ENCODE measurements at regions not wholly inside any gene's neighbourhood (a gene's known extent, or its start where the extent isn't known, plus 50 kb on each side); places are given as distances from the start of the nearest gene placed in this dataset.

GRCh38 chr12:107304588-107305532 lies 211.5 kb upstream of the CRY1 start:
- H3K27me3 Mint-ChIP-seq (ENCODE audit: low read depth), result peaks cover 36% of the 10 kb centered on the region
- no peaks in the 10 kb centered on the region for H3K36me3 Mint-ChIP-seq (ENCODE audit: low read depth)
- no peak overlapping the region for H3K27ac Mint-ChIP-seq (ENCODE audit: unreplicated experiment)
- peaks cover 10% of the 10 kb centered on the region for H3K9me3 Mint-ChIP-seq (ENCODE audit: low read depth)
- DNase-seq (ENCODE audit: low spot score), result no peak
- no peaks in the 10 kb centered on the region for H3K4me1 Mint-ChIP-seq (ENCODE audit: low read depth)
- TF ChIP-seq CTCF (IDR thresholded peaks at IDR 0.05), result no peak
- no peak overlapping the region for H3K4me3 Mint-ChIP-seq (ENCODE audit: unreplicated experiment)

DNA sequence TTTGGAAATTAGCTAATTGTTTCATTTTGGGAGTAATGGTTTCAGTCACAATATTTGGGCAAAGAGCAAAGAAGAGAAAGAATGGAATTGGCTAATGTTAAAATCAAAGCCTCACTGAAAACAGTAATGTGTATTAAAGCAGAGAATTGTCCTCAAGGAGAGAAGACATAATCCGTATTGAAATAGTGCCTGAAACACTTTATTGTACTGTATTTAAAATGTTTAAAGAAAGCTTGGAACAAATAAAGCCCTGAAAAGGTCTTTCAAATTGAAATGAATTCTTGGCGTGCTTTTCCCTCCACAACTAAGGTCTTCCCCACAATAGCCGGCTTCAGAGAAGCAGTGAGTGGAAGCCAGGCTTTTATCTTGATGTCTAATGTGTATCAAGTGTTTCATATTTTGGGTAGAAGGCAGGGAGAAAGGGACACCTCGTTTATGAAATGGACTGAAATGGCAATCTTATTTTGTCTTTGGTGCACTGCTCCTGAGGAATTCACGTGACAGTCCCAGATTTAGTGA lies 212.9 kb upstream of the CRY1 start:
- no peak overlapping the region for H3K4me3 Mint-ChIP-seq (ENCODE audit: unreplicated experiment)
- no peak overlapping the region for H3K27ac Mint-ChIP-seq (ENCODE audit: unreplicated experiment)
- no peaks in the 10 kb centered on the region for H3K4me1 Mint-ChIP-seq (ENCODE audit: low read depth)
- DNase-seq (ENCODE audit: low spot score), result no peak
- peaks cover 42% of the 10 kb centered on the region for H3K27me3 Mint-ChIP-seq (ENCODE audit: low read depth)
- TF ChIP-seq CTCF (IDR thresholded peaks at IDR 0.05), result no peak
- H3K9me3 Mint-ChIP-seq (ENCODE audit: low read depth), result peaks cover 10% of the 10 kb centered on the region
- H3K36me3 Mint-ChIP-seq (ENCODE audit: low read depth), result no peaks in the 10 kb centered on the region

DNA sequence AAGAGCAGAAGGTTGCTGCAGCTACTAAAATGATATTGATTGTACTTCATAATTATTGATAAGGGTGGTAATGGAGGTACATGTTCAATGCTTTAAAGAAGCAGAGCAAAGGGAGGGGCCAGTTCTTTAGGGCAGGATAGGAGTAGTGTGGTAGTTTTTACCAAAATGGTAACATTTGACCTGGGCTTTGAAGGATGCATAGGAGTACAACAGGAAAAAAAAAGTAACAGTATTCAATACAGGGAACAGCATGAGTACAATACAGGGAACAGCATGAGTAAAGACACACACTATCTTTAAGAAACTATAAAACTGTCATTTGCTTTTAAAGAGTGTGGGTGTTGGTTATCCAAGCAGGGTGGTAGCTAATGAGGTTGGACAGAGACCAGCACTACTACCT lies 215.0 kb upstream of the CRY1 start:
- no peak for DNase-seq (ENCODE audit: low spot score)
- no peak for TF ChIP-seq CTCF (IDR thresholded peaks at IDR 0.05)
- Mint-ChIP-seq H3K4me3 (ENCODE audit: unreplicated experiment) (no peak overlapping the region), H3K27ac (ENCODE audit: unreplicated experiment) (no peak overlapping the region), H3K4me1 (ENCODE audit: low read depth) (no peaks in the 10 kb centered on the region), H3K9me3 (ENCODE audit: low read depth) (peaks cover 7% of the 10 kb centered on the region), H3K27me3 (ENCODE audit: low read depth) (peaks cover 54% of the 10 kb centered on the region), H3K36me3 (ENCODE audit: low read depth) (no peaks in the 10 kb centered on the region)

- no peak overlapping the region for H3K4me3 Mint-ChIP-seq (ENCODE audit: unreplicated experiment)
- peaks cover 61% of the 10 kb centered on the region for H3K27me3 Mint-ChIP-seq (ENCODE audit: low read depth)
- H3K27ac Mint-ChIP-seq (ENCODE audit: unreplicated experiment), result no peak overlapping the region
- no peaks in the 10 kb centered on the region for H3K4me1 Mint-ChIP-seq (ENCODE audit: low read depth)
- H3K36me3 Mint-ChIP-seq (ENCODE audit: low read depth), result no peaks in the 10 kb centered on the region
- H3K9me3 Mint-ChIP-seq (ENCODE audit: low read depth), result peaks cover 7% of the 10 kb centered on the region
- DNase-seq (ENCODE audit: low spot score), result no peak
- TF ChIP-seq CTCF (IDR thresholded peaks at IDR 0.05), result no peak
Measured at GRCh38 chr12:107309020-107309419, 215.7 kb upstream of the CRY1 start.

- no peaks in the 10 kb centered on the region for H3K36me3 Mint-ChIP-seq (ENCODE audit: low read depth)
- no peak for TF ChIP-seq CTCF (IDR thresholded peaks at IDR 0.05)
- H3K27ac Mint-ChIP-seq (ENCODE audit: unreplicated experiment), result no peak overlapping the region
- H3K4me1 Mint-ChIP-seq (ENCODE audit: low read depth), result no peaks in the 10 kb centered on the region
- DNase-seq (ENCODE audit: low spot score), result no peak
- no peak overlapping the region for H3K4me3 Mint-ChIP-seq (ENCODE audit: unreplicated experiment)
- peaks cover 65% of the 10 kb centered on the region for H3K27me3 Mint-ChIP-seq (ENCODE audit: low read depth)
- H3K9me3 Mint-ChIP-seq (ENCODE audit: low read depth), result no peaks in the 10 kb centered on the region
Measured at GRCh38 chr12:107310621-107311020, 217.3 kb upstream of the CRY1 start.

Data from chondrocyte (in vitro differentiated cells).